ENCODE measurements at regions not wholly inside any gene's neighbourhood (a gene's known extent, or its start where the extent isn't known, plus 50 kb on each side); places are given as distances from the start of the nearest gene placed in this dataset.
"Not testable (repeated sequence)": the region's sequence is repeated elsewhere in the genome, so short reads cannot be mapped to it uniquely, and the experiment has no call there.

GRCh38 chr5:20711520-20712155 is 723.6 kb upstream of the CDH18 start:
- 45% methylated on average over 2 of the region's 4 CpGs for WGBS (ENCODE audit: insufficient coverage, insufficient replicate concordance, low lambda C conversion rate, missing lambda C conversion rate)
- H3K27ac ChIP-seq (ENCODE audit: control insufficient read depth, insufficient read depth); intact Hi-C loops (cut with micrococcal nuclease; ENCODE audit: unreplicated experiment); SMC1A ChIA-PET (ENCODE audit: uncharacterized antibody, unreplicated experiment); H3K4me3 ChIP-seq; POLR2A ChIA-PET; ATAC-seq; CTCF ChIA-PET; H2AFZ ChIP-seq (ENCODE audit: control insufficient read depth, low read depth, low read length); DNase-seq (ENCODE audit: low read depth, low spot score); H3K4me2 ChIP-seq (ENCODE audit: control insufficient read depth, insufficient read depth); in situ Hi-C loops (cut with MboI); FAIRE-seq; RAD21 ChIA-PET (ENCODE audit: unreplicated experiment); H4K20me1 ChIP-seq (ENCODE audit: control insufficient read depth, insufficient read depth); H3K4me1 ChIP-seq (ENCODE audit: control insufficient read depth, insufficient read depth, low read length); H3K79me2 ChIP-seq (ENCODE audit: control insufficient read depth, insufficient read depth, low read length); H3K36me3 ChIP-seq (ENCODE audit: control insufficient read depth in 2 of 2, insufficient read depth in 2 of 2, low read length in 1 of 2); H3K9me3 ChIP-seq (replicated peaks; ENCODE audit: control insufficient read depth, insufficient read depth, low read length); BruUV-seq (replicated peaks); H3K9ac ChIP-seq (ENCODE audit: control insufficient read depth, insufficient read depth, low read length); H3K27me3 ChIP-seq (replicated peaks in 1 of 2; ENCODE audit: control insufficient read depth in 2 of 2, insufficient read depth in 2 of 2, low read length in 1 of 2): not testable (repeated sequence)

GRCh38 chr5:20707634-20708033 is 719.6 kb upstream of the CDH18 start:
- ATAC-seq; H3K9me3 ChIP-seq (replicated peaks; ENCODE audit: control insufficient read depth, insufficient read depth, low read length); H3K36me3 ChIP-seq (ENCODE audit: control insufficient read depth in 2 of 2, insufficient read depth in 2 of 2, low read length in 1 of 2); H3K27me3 ChIP-seq (replicated peaks in 1 of 2; ENCODE audit: control insufficient read depth in 2 of 2, insufficient read depth in 2 of 2, low read length in 1 of 2); SMC1A ChIA-PET (ENCODE audit: uncharacterized antibody, unreplicated experiment); H4K20me1 ChIP-seq (ENCODE audit: control insufficient read depth, insufficient read depth); H3K4me2 ChIP-seq (ENCODE audit: control insufficient read depth, insufficient read depth); RAD21 ChIA-PET (ENCODE audit: unreplicated experiment); DNase-seq (ENCODE audit: low read depth, low spot score); in situ Hi-C loops (cut with MboI); POLR2A ChIA-PET; intact Hi-C loops (cut with micrococcal nuclease; ENCODE audit: unreplicated experiment); H2AFZ ChIP-seq (ENCODE audit: control insufficient read depth, low read depth, low read length); CTCF ChIA-PET; FAIRE-seq; H3K9ac ChIP-seq (ENCODE audit: control insufficient read depth, insufficient read depth, low read length); H3K4me1 ChIP-seq (ENCODE audit: control insufficient read depth, insufficient read depth, low read length); H3K4me3 ChIP-seq; H3K79me2 ChIP-seq (ENCODE audit: control insufficient read depth, insufficient read depth, low read length); H3K27ac ChIP-seq (ENCODE audit: control insufficient read depth, insufficient read depth); BruUV-seq (replicated peaks): not testable (repeated sequence)
- 20% methylated on average over 5 of the region's 5 CpGs for WGBS (ENCODE audit: insufficient coverage, insufficient replicate concordance, low lambda C conversion rate, missing lambda C conversion rate)

- ChIA-PET SMC1A (ENCODE audit: uncharacterized antibody, unreplicated experiment) (no interaction called here), POLR2A (no interaction called here), RAD21 (ENCODE audit: unreplicated experiment) (no interaction called here), CTCF (no interaction called here)
- H3K36me3 ChIP-seq (ENCODE audit: control insufficient read depth in 2 of 2, insufficient read depth in 2 of 2, low read length in 1 of 2) = no peaks in the 10 kb centered on the region
- intact Hi-C loops (cut with micrococcal nuclease; ENCODE audit: unreplicated experiment) (no loop called here), in situ Hi-C loops (cut with MboI) (no loop called here)
- no peak overlapping the region for H3K4me3 ChIP-seq
- 59% methylated on average over 2 of the region's 2 CpGs for WGBS (ENCODE audit: insufficient coverage, insufficient replicate concordance, low lambda C conversion rate, missing lambda C conversion rate)
- no peak overlapping the region for H3K27ac ChIP-seq (ENCODE audit: control insufficient read depth, insufficient read depth)
- DNase-seq (ENCODE audit: low read depth, low spot score) (no peak), FAIRE-seq (no peak), ATAC-seq (no peak)
- no peaks in the 10 kb centered on the region for H3K27me3 ChIP-seq (replicated peaks in 1 of 2; ENCODE audit: control insufficient read depth in 2 of 2, insufficient read depth in 2 of 2, low read length in 1 of 2)
- no peak overlapping the region for H3K4me2 ChIP-seq (ENCODE audit: control insufficient read depth, insufficient read depth)
- no peaks in the 10 kb centered on the region for H3K4me1 ChIP-seq (ENCODE audit: control insufficient read depth, insufficient read depth, low read length)
- no peaks in the 10 kb centered on the region for H3K9me3 ChIP-seq (replicated peaks; ENCODE audit: control insufficient read depth, insufficient read depth, low read length)
- H3K79me2 ChIP-seq (ENCODE audit: control insufficient read depth, insufficient read depth, low read length) = no peaks in the 10 kb centered on the region
- no peak overlapping the region for H2AFZ ChIP-seq (ENCODE audit: control insufficient read depth, low read depth, low read length)
- BruUV-seq (replicated peaks) = no TSS peak
- no peak overlapping the region for H3K9ac ChIP-seq (ENCODE audit: control insufficient read depth, insufficient read depth, low read length)
- no peaks in the 10 kb centered on the region for H4K20me1 ChIP-seq (ENCODE audit: control insufficient read depth, insufficient read depth)
- TF ChIP-seq SMC3 (IDR thresholded peaks at IDR 0.05; ENCODE audit: borderline replicate concordance, low read length) (no peak), E2F8 (IDR thresholded peaks at IDR 0.05; ENCODE audit: low read depth, partially characterized antibody) (no peak), ZNF217 (IDR thresholded peaks at IDR 0.05) (no peak), MEF2B (IDR thresholded peaks at IDR 0.05; ENCODE audit: partially characterized antibody, poor library complexity, severe bottlenecking) (no peak), ELK1 (IDR thresholded peaks at IDR 0.05; ENCODE audit: low read depth, low read length) (no peak)
Measured at GRCh38 chr5:20694121-20694520, 706.1 kb upstream of the CDH18 start.

Data from GM12878 (cell line).